Gastrocnemius medialis (tissue), 4 donors: ENCODE measurements at regions not wholly inside any gene's neighbourhood (a gene's known extent, or its start where the extent isn't known, plus 50 kb on each side); places are given as distances from the start of the nearest gene placed in this dataset.

Source experiments
- CTCF ChIP-seq, 5 experiments: fragments of 450-650 bp in 3 of 5; fragments of 200-600 bp in 2 of 5; sonication (generic) in 2 of 5; IDR thresholded peaks in 4 of 5; conservative IDR thresholded peaks in 1 of 5; 1 replicate in 4 of 5; 2 replicates in 1 of 5; pipeline ENCODE4 v1.5.1; 2016 to 2019; ENCODE audit warnings: antibody characterized with exemption in 5 of 5, mild to moderate bottlenecking in 3 of 5, moderate library complexity in 3 of 5
- POLR2A ChIP-seq, 2 donors: fragments of 450-650 bp; IDR thresholded peaks; one replicate each; pipeline ENCODE4 v1.6.1; 2017; ENCODE audit warnings: antibody characterized with exemption in 2 of 2, mild to moderate bottlenecking in 2 of 2, moderate library complexity in 2 of 2

- TF ChIP-seq CTCF (IDR thresholded peaks at IDR 0.05 in 4 of 5, conservative IDR thresholded peaks at IDR 0.05 in 1 of 5) (no peak), POLR2A (IDR thresholded peaks at IDR 0.05) (no peak)
Observed at GRCh38 chr2:80700961-80701360, 396.4 kb upstream of the LRRTM1 start.
